ENCODE measurements at regions not wholly inside any gene's neighbourhood (a gene's known extent, or its start where the extent isn't known, plus 50 kb on each side); places are given as distances from the start of the nearest gene placed in this dataset.

GRCh38 chr12:126086242-126086641, 1021.0 kb downstream of the AACS start:
- FAIRE-seq, result no peak
- H3K4me2 ChIP-seq (ENCODE audit: insufficient read depth, low read length), result no peak overlapping the region
- H3K27ac ChIP-seq (ENCODE audit: insufficient read depth, low read depth, low read length), result no peak overlapping the region
- peaks cover 5% of the 10 kb centered on the region for H3K9me3 ChIP-seq (replicated peaks; ENCODE audit: control insufficient read depth, insufficient read depth, low read length)
- no peaks in the 10 kb centered on the region for H4K20me1 ChIP-seq (replicated peaks; ENCODE audit: control insufficient read depth, extremely low read depth, insufficient read depth, low read length)
- no peaks in the 10 kb centered on the region for H3K9me1 ChIP-seq (replicated peaks; ENCODE audit: control insufficient read depth, extremely low read depth, insufficient read depth, low read length)
- H2AFZ ChIP-seq (ENCODE audit: low read depth, low read length), result no peak overlapping the region
- DNase-seq (ENCODE audit: low read depth, low spot score), result no peak
- H3K4me1 ChIP-seq (ENCODE audit: control insufficient read depth, extremely low read depth, insufficient read depth, low read length), result no peaks in the 10 kb centered on the region
- no peaks in the 10 kb centered on the region for H3K79me2 ChIP-seq (ENCODE audit: control insufficient read depth, insufficient read depth, low read length)
- H3K4me3 ChIP-seq (replicated peaks in 1 of 3; ENCODE audit: insufficient read depth in 1 of 3, low read depth in 1 of 3, low read length in 3 of 3), result no peak overlapping the region
- H3K36me3 ChIP-seq (ENCODE audit: control insufficient read depth in 2 of 2, extremely low read depth in 1 of 2, insufficient read depth in 2 of 2, low read length in 2 of 2), result no peaks in the 10 kb centered on the region
- BruUV-seq (replicated peaks), result no TSS peak
- ChIA-PET CTCF (no interaction called here), POLR2A (no interaction called here)
- H3K9ac ChIP-seq (replicated peaks; ENCODE audit: extremely low read depth, insufficient read depth, low read length), result no peak overlapping the region
- no peaks in the 10 kb centered on the region for H3K27me3 ChIP-seq (ENCODE audit: control insufficient read depth in 2 of 2, insufficient read depth in 2 of 2, low read length in 2 of 2)
- TF ChIP-seq, protein P1, sequence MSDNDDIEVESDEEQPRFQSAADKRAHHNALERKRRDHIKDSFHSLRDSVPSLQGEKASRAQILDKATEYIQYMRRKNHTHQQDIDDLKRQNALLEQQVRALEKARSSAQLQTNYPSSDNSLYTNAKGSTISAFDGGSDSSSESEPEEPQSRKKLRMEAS (IDR thresholded peaks at IDR 0.05; ENCODE audit: insufficient read depth, insufficient read length), result no peak
- TF ChIP-seq POLR2AphosphoS5 (IDR thresholded peaks at IDR 0.05; ENCODE audit: insufficient read depth, low read depth, low read length), result no peak
- no peak for TF ChIP-seq GATA2 (IDR thresholded peaks at IDR 0.05; ENCODE audit: insufficient read depth, insufficient read length, low read depth, low read length)
- TF ChIP-seq EZH2 (IDR thresholded peaks at IDR 0.05; ENCODE audit: borderline replicate concordance, low read depth, low read length, severe bottlenecking), result no peak
- no peak for TF ChIP-seq JUN (IDR thresholded peaks at IDR 0.05; ENCODE audit: borderline replicate concordance, insufficient read depth, insufficient read length, low read depth)
- TF ChIP-seq, protein P2, sequence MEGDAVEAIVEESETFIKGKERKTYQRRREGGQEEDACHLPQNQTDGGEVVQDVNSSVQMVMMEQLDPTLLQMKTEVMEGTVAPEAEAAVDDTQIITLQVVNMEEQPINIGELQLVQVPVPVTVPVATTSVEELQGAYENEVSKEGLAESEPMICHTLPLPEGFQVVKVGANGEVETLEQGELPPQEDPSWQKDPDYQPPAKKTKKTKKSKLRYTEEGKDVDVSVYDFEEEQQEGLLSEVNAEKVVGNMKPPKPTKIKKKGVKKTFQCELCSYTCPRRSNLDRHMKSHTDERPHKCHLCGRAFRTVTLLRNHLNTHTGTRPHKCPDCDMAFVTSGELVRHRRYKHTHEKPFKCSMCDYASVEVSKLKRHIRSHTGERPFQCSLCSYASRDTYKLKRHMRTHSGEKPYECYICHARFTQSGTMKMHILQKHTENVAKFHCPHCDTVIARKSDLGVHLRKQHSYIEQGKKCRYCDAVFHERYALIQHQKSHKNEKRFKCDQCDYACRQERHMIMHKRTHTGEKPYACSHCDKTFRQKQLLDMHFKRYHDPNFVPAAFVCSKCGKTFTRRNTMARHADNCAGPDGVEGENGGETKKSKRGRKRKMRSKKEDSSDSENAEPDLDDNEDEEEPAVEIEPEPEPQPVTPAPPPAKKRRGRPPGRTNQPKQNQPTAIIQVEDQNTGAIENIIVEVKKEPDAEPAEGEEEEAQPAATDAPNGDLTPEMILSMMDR (IDR thresholded peaks at IDR 0.05; ENCODE audit: extremely low read depth in 1 of 2, insufficient read depth in 1 of 2, low read depth in 1 of 2, low read length in 2 of 2), result no peak
- no peak for TF ChIP-seq MYC (IDR thresholded peaks at IDR 0.05; ENCODE audit: low read depth, low read length)
- TF ChIP-seq POLR2A (IDR thresholded peaks at IDR 0.05; ENCODE audit: low read depth, low read length), result no peak
- intact Hi-C loops (cut with micrococcal nuclease) (no loop called here), dilution Hi-C loops (cut with MboI; ENCODE audit: extremely low pct_ligation_motif_present, low sequenced_read_pairs) (no loop called here)

Measured in endothelial cell of umbilical vein (primary cell).